GM12892 (cell line): ENCODE measurements at regions not wholly inside any gene's neighbourhood (a gene's known extent, or its start where the extent isn't known, plus 50 kb on each side); places are given as distances from the start of the nearest gene placed in this dataset.
"Not testable (repeated sequence)": the region's sequence is repeated elsewhere in the genome, so short reads cannot be mapped to it uniquely, and the experiment has no call there.

Source experiments
- POLR2A ChIP-seq: IDR thresholded peaks from 2 replicates; pipeline ENCODE4 v1.6.1; 2011; ENCODE audit warnings: low read depth, low read length, control low read depth
- POLR2AphosphoS5 ChIP-seq: IDR thresholded peaks from 2 replicates; pipeline ENCODE4 v1.6.1; 2011; ENCODE audit warnings: low read depth, low read length, control low read depth
- TAF1 ChIP-seq: IDR thresholded peaks from 2 replicates; pipeline ENCODE4 v1.6.1; 2011; ENCODE audit warnings: low read depth, mild to moderate bottlenecking, control low read depth, low read length, borderline replicate concordance

DNA sequence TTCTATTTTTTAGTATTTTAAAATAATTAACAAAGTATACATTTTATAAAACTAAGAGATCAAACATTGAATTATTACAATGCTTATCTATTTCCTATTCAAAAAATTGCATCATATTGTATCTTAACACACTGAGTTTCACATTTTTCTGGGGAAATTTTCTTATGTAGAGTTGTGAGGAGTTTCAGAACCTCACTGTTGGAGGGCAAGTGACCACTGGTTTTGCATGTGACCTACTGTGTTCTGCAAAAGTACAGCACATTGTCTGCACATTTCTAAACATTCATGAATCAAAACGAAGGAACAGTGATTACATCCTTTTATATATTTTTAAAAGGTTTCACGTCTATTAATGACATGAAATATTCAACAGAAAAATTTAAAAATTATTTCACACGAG, 82.3 kb upstream of the C1QTNF3 start:
- TF ChIP-seq POLR2AphosphoS5, POLR2A, TAF1: not testable (repeated sequence)
